DND-41 (cell line): ENCODE measurements at regions not wholly inside any gene's neighbourhood (a gene's known extent, or its start where the extent isn't known, plus 50 kb on each side); places are given as distances from the start of the nearest gene placed in this dataset.

ENCODE experiments used
- CTCF ChIP-seq: IDR thresholded peaks from 2 replicates; pipeline ENCODE4 v1.5.1; 2012; ENCODE audit warnings: borderline replicate concordance, low read length, moderate library complexity, mild to moderate bottlenecking; ENCODE audit not compliant: poor library complexity, severe bottlenecking; ENCODE audit errors: extremely low read depth
- EZH2 ChIP-seq: IDR thresholded peaks from 3 replicates; pipeline ENCODE4 v1.6.1; 2012; ENCODE audit warnings: borderline replicate concordance, low read depth, mild to moderate bottlenecking, moderate library complexity, low read length, inconsistent platforms; ENCODE audit not compliant: severe bottlenecking

- no peak for TF ChIP-seq CTCF
- no peak for TF ChIP-seq EZH2
Measured at GRCh38 chr4:81965911-81966310, 407.9 kb downstream of the HNRNPD start.
